ENCODE measurements at regions not wholly inside any gene's neighbourhood (a gene's known extent, or its start where the extent isn't known, plus 50 kb on each side); places are given as distances from the start of the nearest gene placed in this dataset.

GRCh38 chr7:156438011-156438410 is 202.6 kb upstream of the RNF32 start:
- Histone ChIP-seq H3K79me2 (ENCODE audit: insufficient read depth, low read length) (no peaks in the 10 kb centered on the region), H3K27ac (ENCODE audit: low read depth, low read length) (no peak overlapping the region), H4K20me1 (ENCODE audit: insufficient read depth, low read length) (no peaks in the 10 kb centered on the region), H3K4me1 (ENCODE audit: insufficient read depth, low read length) (no peaks in the 10 kb centered on the region), H2AFZ (ENCODE audit: low read depth, low read length) (no peak overlapping the region), H3K9ac (ENCODE audit: low read length) (no peak overlapping the region), H3K9me3 (ENCODE audit: insufficient read depth, low read depth, low read length) (no peaks in the 10 kb centered on the region), H3K4me3 (ENCODE audit: insufficient read depth, low read depth, low read length) (no peak overlapping the region), H3K4me2 (ENCODE audit: low read length) (no peak overlapping the region), H3K36me3 (ENCODE audit: insufficient read depth, low read length) (no peaks in the 10 kb centered on the region), H3K27me3 (ENCODE audit: insufficient read depth, low read length) (no peaks in the 10 kb centered on the region)
- FAIRE-seq (no peak), DNase-seq (ENCODE audit: low read depth) (no peak)
- peaks cover 32% of the 10 kb centered on the region for H3K27me3 Mint-ChIP-seq (ENCODE audit: low read depth, unreplicated experiment)
- no peaks in the 10 kb centered on the region for H3K4me1 Mint-ChIP-seq (ENCODE audit: low read depth, unreplicated experiment)
- H3K4me3 Mint-ChIP-seq (ENCODE audit: unreplicated experiment) = no peak overlapping the region
- no peaks in the 10 kb centered on the region for H3K9me3 Mint-ChIP-seq (ENCODE audit: unreplicated experiment)
- no peak for TF ChIP-seq EZH2 (IDR thresholded peaks at IDR 0.05; ENCODE audit: insufficient read depth, low read length)
- no peak for TF ChIP-seq CTCF (IDR thresholded peaks at IDR 0.05; ENCODE audit: insufficient read depth, low read depth, low read length)
- H3K36me3 Mint-ChIP-seq (ENCODE audit: low read depth, unreplicated experiment) = no peaks in the 10 kb centered on the region
- H3K27ac Mint-ChIP-seq (ENCODE audit: unreplicated experiment) = no peak overlapping the region

- FAIRE-seq (no peak), DNase-seq (ENCODE audit: low read depth) (no peak)
- no peak overlapping the region for H3K27ac Mint-ChIP-seq (ENCODE audit: unreplicated experiment)
- Histone ChIP-seq H2AFZ (ENCODE audit: low read depth, low read length) (no peak overlapping the region), H3K9ac (ENCODE audit: low read length) (no peak overlapping the region), H3K4me2 (ENCODE audit: low read length) (no peak overlapping the region), H3K36me3 (ENCODE audit: insufficient read depth, low read length) (no peaks in the 10 kb centered on the region), H3K4me3 (ENCODE audit: insufficient read depth, low read depth, low read length) (no peak overlapping the region), H3K9me3 (ENCODE audit: insufficient read depth, low read depth, low read length) (no peaks in the 10 kb centered on the region), H4K20me1 (ENCODE audit: insufficient read depth, low read length) (no peaks in the 10 kb centered on the region), H3K27ac (ENCODE audit: low read depth, low read length) (no peak overlapping the region), H3K27me3 (ENCODE audit: insufficient read depth, low read length) (no peaks in the 10 kb centered on the region), H3K4me1 (ENCODE audit: insufficient read depth, low read length) (no peaks in the 10 kb centered on the region), H3K79me2 (ENCODE audit: insufficient read depth, low read length) (no peaks in the 10 kb centered on the region)
- H3K27me3 Mint-ChIP-seq (ENCODE audit: low read depth, unreplicated experiment) = peaks cover 27% of the 10 kb centered on the region
- H3K9me3 Mint-ChIP-seq (ENCODE audit: unreplicated experiment) = no peaks in the 10 kb centered on the region
- no peak overlapping the region for H3K4me3 Mint-ChIP-seq (ENCODE audit: unreplicated experiment)
- no peaks in the 10 kb centered on the region for H3K36me3 Mint-ChIP-seq (ENCODE audit: low read depth, unreplicated experiment)
- no peaks in the 10 kb centered on the region for H3K4me1 Mint-ChIP-seq (ENCODE audit: low read depth, unreplicated experiment)
- TF ChIP-seq CTCF (IDR thresholded peaks at IDR 0.05; ENCODE audit: insufficient read depth, low read depth, low read length) (no peak), EZH2 (IDR thresholded peaks at IDR 0.05; ENCODE audit: insufficient read depth, low read length) (no peak)
These were observed 203.5 kb upstream of the RNF32 start for GRCh38 chr7:156437021-156437614.

GRCh38 chr7:156435486-156436231 is 204.9 kb upstream of the RNF32 start:
- Mint-ChIP-seq H3K4me1 (ENCODE audit: low read depth, unreplicated experiment) (no peaks in the 10 kb centered on the region), H3K4me3 (ENCODE audit: unreplicated experiment) (no peak overlapping the region), H3K27ac (ENCODE audit: unreplicated experiment) (no peak overlapping the region), H3K9me3 (ENCODE audit: unreplicated experiment) (no peaks in the 10 kb centered on the region), H3K36me3 (ENCODE audit: low read depth, unreplicated experiment) (no peaks in the 10 kb centered on the region), H3K27me3 (ENCODE audit: low read depth, unreplicated experiment) (peaks cover 28% of the 10 kb centered on the region)
- FAIRE-seq (no peak), DNase-seq (ENCODE audit: low read depth) (no peak)
- H3K4me3 ChIP-seq (ENCODE audit: insufficient read depth, low read depth, low read length) = no peak overlapping the region
- H3K9me3 ChIP-seq (ENCODE audit: insufficient read depth, low read depth, low read length) = no peaks in the 10 kb centered on the region
- H3K79me2 ChIP-seq (ENCODE audit: insufficient read depth, low read length) = no peaks in the 10 kb centered on the region
- H3K4me2 ChIP-seq (ENCODE audit: low read length) = no peak overlapping the region
- H3K27ac ChIP-seq (ENCODE audit: low read depth, low read length) = no peak overlapping the region
- no peaks in the 10 kb centered on the region for H4K20me1 ChIP-seq (ENCODE audit: insufficient read depth, low read length)
- TF ChIP-seq EZH2 (IDR thresholded peaks at IDR 0.05; ENCODE audit: insufficient read depth, low read length) (no peak), CTCF (IDR thresholded peaks at IDR 0.05; ENCODE audit: insufficient read depth, low read depth, low read length) (no peak)
- no peaks in the 10 kb centered on the region for H3K27me3 ChIP-seq (ENCODE audit: insufficient read depth, low read length)
- H3K4me1 ChIP-seq (ENCODE audit: insufficient read depth, low read length) = no peaks in the 10 kb centered on the region
- H3K9ac ChIP-seq (ENCODE audit: low read length) = no peak overlapping the region
- no peak overlapping the region for H2AFZ ChIP-seq (ENCODE audit: low read depth, low read length)
- H3K36me3 ChIP-seq (ENCODE audit: insufficient read depth, low read length) = no peaks in the 10 kb centered on the region
